ENCODE measurements at regions not wholly inside any gene's neighbourhood (a gene's known extent, or its start where the extent isn't known, plus 50 kb on each side); places are given as distances from the start of the nearest gene placed in this dataset.
A peak's percentile ranks its signal among the peaks of the same experiment; 100 is the strongest.
"Not testable (repeated sequence)": the region's sequence is repeated elsewhere in the genome, so short reads cannot be mapped to it uniquely, and the experiment has no call there.

GRCh38 chr6:130728064-130728463 lies 99.1 kb upstream of the SMLR1 start:
- not testable (repeated sequence) for H3K4me3 ChIP-seq (ENCODE audit: low read length); H3K9me3 ChIP-seq (ENCODE audit: control insufficient read depth, insufficient read depth, low read length); H3K27me3 ChIP-seq (ENCODE audit: control insufficient read depth, insufficient read depth, low read length); H3K4me1 ChIP-seq (ENCODE audit: control insufficient read depth, insufficient read depth, low read length); H3K36me3 ChIP-seq (ENCODE audit: control insufficient read depth, insufficient read depth, low read length); DNase-seq (ENCODE audit: low read depth, low spot score); H3K27ac ChIP-seq (ENCODE audit: low read length)
- no CpG with 5 or more reads among the region's 2 CpGs for WGBS (ENCODE audit: insufficient coverage, insufficient read length)

- Histone ChIP-seq H3K4me1 (ENCODE audit: control insufficient read depth, insufficient read depth, low read length) (no peaks in the 10 kb centered on the region), H3K4me3 (ENCODE audit: low read length) (no peak overlapping the region), H3K27ac (ENCODE audit: low read length) (no peak overlapping the region), H3K36me3 (ENCODE audit: control insufficient read depth, insufficient read depth, low read length) (no peaks in the 10 kb centered on the region), H3K27me3 (ENCODE audit: control insufficient read depth, insufficient read depth, low read length) (no peaks in the 10 kb centered on the region), H3K9me3 (ENCODE audit: control insufficient read depth, insufficient read depth, low read length) (no peaks in the 10 kb centered on the region)
- no peak for DNase-seq (ENCODE audit: low read depth, low spot score)
Observed at GRCh38 chr6:130730600-130730999, 96.6 kb upstream of the SMLR1 start.

GRCh38 chr6:130734161-130734560 lies 93.0 kb upstream of the SMLR1 start:
- H3K27ac ChIP-seq (ENCODE audit: low read length), result no peak overlapping the region
- DNase-seq (ENCODE audit: low read depth, low spot score), result no peak
- H3K9me3 ChIP-seq (ENCODE audit: control insufficient read depth, insufficient read depth, low read length), result no peaks in the 10 kb centered on the region
- no peak overlapping the region for H3K4me3 ChIP-seq (ENCODE audit: low read length)
- no peaks in the 10 kb centered on the region for H3K36me3 ChIP-seq (ENCODE audit: control insufficient read depth, insufficient read depth, low read length)
- no peaks in the 10 kb centered on the region for H3K27me3 ChIP-seq (ENCODE audit: control insufficient read depth, insufficient read depth, low read length)
- no peaks in the 10 kb centered on the region for H3K4me1 ChIP-seq (ENCODE audit: control insufficient read depth, insufficient read depth, low read length)
- no CpG with 5 or more reads among the region's 3 CpGs for WGBS (ENCODE audit: insufficient coverage, insufficient read length)

DNA sequence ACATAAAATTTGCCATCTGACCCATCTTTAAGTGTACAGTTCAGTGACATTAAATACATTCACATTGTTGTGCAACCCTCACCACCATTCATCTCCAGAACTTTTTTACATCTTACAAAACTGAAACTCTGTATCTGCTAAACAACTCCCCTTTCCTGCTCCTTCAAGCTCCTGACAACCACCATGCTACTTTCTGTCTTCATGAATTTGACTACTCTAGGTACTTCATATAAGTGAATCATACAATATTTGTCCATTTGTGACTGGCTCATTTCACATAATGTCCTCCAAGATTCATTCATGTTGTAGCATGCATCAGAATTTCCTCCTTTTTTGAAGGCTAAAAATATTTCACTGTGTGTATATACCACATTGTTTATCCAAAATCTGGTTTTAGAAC lies 86.9 kb upstream of the SMLR1 start:
- H3K9me3 ChIP-seq (ENCODE audit: control insufficient read depth, insufficient read depth, low read length), result no peaks in the 10 kb centered on the region
- no peak overlapping the region for H3K4me3 ChIP-seq (ENCODE audit: low read length)
- no peaks in the 10 kb centered on the region for H3K36me3 ChIP-seq (ENCODE audit: control insufficient read depth, insufficient read depth, low read length)
- no peak for DNase-seq (ENCODE audit: low read depth, low spot score)
- no peaks in the 10 kb centered on the region for H3K27me3 ChIP-seq (ENCODE audit: control insufficient read depth, insufficient read depth, low read length)
- no peak overlapping the region for H3K27ac ChIP-seq (ENCODE audit: low read length)
- no peaks in the 10 kb centered on the region for H3K4me1 ChIP-seq (ENCODE audit: control insufficient read depth, insufficient read depth, low read length)

DNA sequence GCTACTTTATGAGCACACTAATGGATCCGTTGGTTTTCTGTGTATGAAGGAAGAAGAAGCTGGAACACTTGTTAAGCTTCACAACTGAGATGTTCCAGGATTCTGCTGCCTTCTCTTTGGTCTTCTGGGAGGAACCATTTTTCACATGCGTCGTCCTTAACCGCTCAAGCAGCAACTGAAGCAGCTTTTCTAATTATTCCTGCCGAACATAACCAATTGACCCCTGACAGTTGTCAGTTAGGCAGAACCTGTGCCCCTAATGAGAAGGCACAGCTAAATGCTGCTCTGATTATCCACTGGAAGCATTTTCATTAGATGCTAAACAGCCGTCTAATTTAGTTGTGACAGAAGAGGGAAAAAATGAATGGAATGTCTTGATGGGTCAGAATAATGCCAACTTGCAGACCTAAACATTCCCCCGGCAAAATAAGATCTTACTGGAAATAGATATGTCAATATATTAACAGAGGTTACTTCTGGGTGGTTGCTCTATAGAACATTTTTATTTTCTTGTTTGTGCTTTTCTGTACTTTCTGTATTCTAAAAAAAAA lies 85.0 kb upstream of the SMLR1 start:
- no peak for DNase-seq (ENCODE audit: low read depth, low spot score)
- H3K27ac ChIP-seq (ENCODE audit: low read length), result no peak overlapping the region
- no peaks in the 10 kb centered on the region for H3K27me3 ChIP-seq (ENCODE audit: control insufficient read depth, insufficient read depth, low read length)
- no peak overlapping the region for H3K4me3 ChIP-seq (ENCODE audit: low read length)
- no peaks in the 10 kb centered on the region for H3K9me3 ChIP-seq (ENCODE audit: control insufficient read depth, insufficient read depth, low read length)
- WGBS (ENCODE audit: insufficient coverage, insufficient read length), result no CpG with 5 or more reads among the region's 7 CpGs
- no peaks in the 10 kb centered on the region for H3K4me1 ChIP-seq (ENCODE audit: control insufficient read depth, insufficient read depth, low read length)
- no peaks in the 10 kb centered on the region for H3K36me3 ChIP-seq (ENCODE audit: control insufficient read depth, insufficient read depth, low read length)

- Histone ChIP-seq H3K27me3 (ENCODE audit: control insufficient read depth, insufficient read depth, low read length) (no peaks in the 10 kb centered on the region), H3K9me3 (ENCODE audit: control insufficient read depth, insufficient read depth, low read length) (no peaks in the 10 kb centered on the region), H3K36me3 (ENCODE audit: control insufficient read depth, insufficient read depth, low read length) (no peaks in the 10 kb centered on the region), H3K4me1 (ENCODE audit: control insufficient read depth, insufficient read depth, low read length) (no peaks in the 10 kb centered on the region), H3K27ac (ENCODE audit: low read length) (no peak overlapping the region), H3K4me3 (ENCODE audit: low read length) (no peak overlapping the region)
- WGBS (ENCODE audit: insufficient coverage, insufficient read length), result no CpG with 5 or more reads among the region's 2 CpGs
- DNase-seq (ENCODE audit: low read depth, low spot score), result peak; percentile 64
Observed at GRCh38 chr6:130743175-130743574, 84.0 kb upstream of the SMLR1 start.

GRCh38 chr6:130744576-130745366 lies 82.4 kb upstream of the SMLR1 start:
- no CpG with 5 or more reads among the region's 2 CpGs for WGBS (ENCODE audit: insufficient coverage, insufficient read length)
- H3K9me3 ChIP-seq (ENCODE audit: control insufficient read depth, insufficient read depth, low read length), result no peaks in the 10 kb centered on the region; the same call in 1 of the 2 replicates
- no peak overlapping the region for H3K27ac ChIP-seq (ENCODE audit: low read length)
- H3K27me3 ChIP-seq (ENCODE audit: control insufficient read depth, insufficient read depth, low read length), result no peaks in the 10 kb centered on the region
- no peaks in the 10 kb centered on the region for H3K36me3 ChIP-seq (ENCODE audit: control insufficient read depth, insufficient read depth, low read length)
- no peak for DNase-seq (ENCODE audit: low read depth, low spot score)
- no peak overlapping the region for H3K4me3 ChIP-seq (ENCODE audit: low read length)
- no peaks in the 10 kb centered on the region for H3K4me1 ChIP-seq (ENCODE audit: control insufficient read depth, insufficient read depth, low read length)

DNA sequence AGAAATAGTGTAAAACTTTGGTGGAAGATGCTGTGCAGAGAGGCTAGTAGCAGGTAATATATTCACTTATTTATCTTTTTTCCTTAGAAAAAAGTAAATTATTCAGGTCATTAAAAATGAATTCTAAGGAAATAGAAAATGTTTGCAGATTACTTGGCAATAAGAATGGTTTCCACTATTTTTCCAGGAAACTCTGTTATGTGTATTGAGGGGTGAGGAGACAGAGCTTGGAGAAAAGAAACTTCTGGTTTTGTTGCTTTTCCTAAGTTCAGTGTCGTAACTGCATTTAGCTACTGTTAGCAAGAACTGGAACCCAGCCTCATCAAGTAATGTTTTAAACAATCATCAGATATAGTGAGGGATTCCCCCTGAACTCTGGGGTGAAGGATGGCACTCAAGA lies 79.2 kb upstream of the SMLR1 start:
- H3K9me3 ChIP-seq (ENCODE audit: control insufficient read depth, insufficient read depth, low read length), result no peaks in the 10 kb centered on the region; the same call in 1 of the 2 replicates
- no peak for DNase-seq (ENCODE audit: low read depth, low spot score)
- no peaks in the 10 kb centered on the region for H3K27me3 ChIP-seq (ENCODE audit: control insufficient read depth, insufficient read depth, low read length)
- H3K27ac ChIP-seq (ENCODE audit: low read length), result no peak overlapping the region
- no peaks in the 10 kb centered on the region for H3K36me3 ChIP-seq (ENCODE audit: control insufficient read depth, insufficient read depth, low read length)
- no peaks in the 10 kb centered on the region for H3K4me1 ChIP-seq (ENCODE audit: control insufficient read depth, insufficient read depth, low read length)
- no peak overlapping the region for H3K4me3 ChIP-seq (ENCODE audit: low read length)
- WGBS (ENCODE audit: insufficient coverage, insufficient read length), result no CpG with 5 or more reads among the region's 1 CpG

DNA sequence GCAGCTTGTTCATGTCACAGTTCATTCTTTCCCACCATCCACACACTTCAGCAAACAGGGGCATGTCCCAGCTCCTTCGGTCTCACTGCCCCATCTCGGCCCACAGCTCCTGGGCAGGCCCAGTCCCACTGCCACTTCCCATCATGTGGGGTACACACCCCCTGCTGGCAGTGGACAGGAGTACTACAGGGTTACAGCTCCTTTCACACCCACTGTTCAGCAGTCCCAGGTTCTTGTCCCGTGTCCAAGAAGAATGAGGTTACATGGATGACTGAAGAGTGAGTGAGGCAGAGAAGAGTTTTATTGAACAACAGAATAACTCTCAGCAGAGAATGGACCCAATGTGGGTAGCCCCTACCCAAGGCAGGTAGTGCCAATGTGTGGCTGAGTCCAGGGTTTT lies 77.8 kb upstream of the SMLR1 start:
- Histone ChIP-seq H3K27me3 (ENCODE audit: control insufficient read depth, insufficient read depth, low read length) (no peaks in the 10 kb centered on the region), H3K27ac (ENCODE audit: low read length) (no peak overlapping the region), H3K4me1 (ENCODE audit: control insufficient read depth, insufficient read depth, low read length) (no peaks in the 10 kb centered on the region), H3K4me3 (ENCODE audit: low read length) (no peak overlapping the region), H3K36me3 (ENCODE audit: control insufficient read depth, insufficient read depth, low read length) (no peaks in the 10 kb centered on the region), H3K9me3 (ENCODE audit: control insufficient read depth, insufficient read depth, low read length) (no peaks in the 10 kb centered on the region; the same call in 1 of the 2 replicates)
- WGBS (ENCODE audit: insufficient coverage, insufficient read length), result no CpG with 5 or more reads among the region's 3 CpGs
- DNase-seq (ENCODE audit: low read depth, low spot score), result no peak

- no peak overlapping the region for H3K27ac ChIP-seq (ENCODE audit: low read length)
- DNase-seq (ENCODE audit: low read depth, low spot score), result no peak
- no peaks in the 10 kb centered on the region; the same call in 1 of the 2 replicates for H3K9me3 ChIP-seq (ENCODE audit: control insufficient read depth, insufficient read depth, low read length)
- no peaks in the 10 kb centered on the region for H3K27me3 ChIP-seq (ENCODE audit: control insufficient read depth, insufficient read depth, low read length)
- H3K36me3 ChIP-seq (ENCODE audit: control insufficient read depth, insufficient read depth, low read length), result no peaks in the 10 kb centered on the region
- WGBS (ENCODE audit: insufficient coverage, insufficient read length), result no CpG with 5 or more reads among the region's 3 CpGs
- H3K4me1 ChIP-seq (ENCODE audit: control insufficient read depth, insufficient read depth, low read length), result no peaks in the 10 kb centered on the region
- no peak overlapping the region for H3K4me3 ChIP-seq (ENCODE audit: low read length)
Observed at GRCh38 chr6:130752267-130752666, 74.9 kb upstream of the SMLR1 start.

- WGBS (ENCODE audit: insufficient coverage, insufficient read length), result no CpG with 5 or more reads among the region's 3 CpGs
- H3K27me3 ChIP-seq (ENCODE audit: control insufficient read depth, insufficient read depth, low read length), result no peaks in the 10 kb centered on the region
- DNase-seq (ENCODE audit: low read depth, low spot score), result no peak
- H3K4me1 ChIP-seq (ENCODE audit: control insufficient read depth, insufficient read depth, low read length), result 0 out of 2 replicates have a peak, but pooled peaks cover 1% of the 10 kb centered on the region
- no peaks in the 10 kb centered on the region; the same call in 1 of the 2 replicates for H3K9me3 ChIP-seq (ENCODE audit: control insufficient read depth, insufficient read depth, low read length)
- no peaks in the 10 kb centered on the region for H3K36me3 ChIP-seq (ENCODE audit: control insufficient read depth, insufficient read depth, low read length)
- H3K27ac ChIP-seq (ENCODE audit: low read length), result no peak overlapping the region
- no peak overlapping the region for H3K4me3 ChIP-seq (ENCODE audit: low read length)
Observed at GRCh38 chr6:130754786-130755367, 72.3 kb upstream of the SMLR1 start.
